HG02943 (cell line): ENCODE measurements at regions not wholly inside any gene's neighbourhood (a gene's known extent, or its start where the extent isn't known, plus 50 kb on each side); places are given as distances from the start of the nearest gene placed in this dataset.

ENCODE experiments used
- ATAC-seq: cut with Tn5 transposase; IDR thresholded peaks from one replicate; pipeline ENCODE4 v1.9.1; 2021; ENCODE audit warnings: mild to moderate bottlenecking, low read depth, moderate library complexity; ENCODE audit not compliant: unreplicated experiment

DNA sequence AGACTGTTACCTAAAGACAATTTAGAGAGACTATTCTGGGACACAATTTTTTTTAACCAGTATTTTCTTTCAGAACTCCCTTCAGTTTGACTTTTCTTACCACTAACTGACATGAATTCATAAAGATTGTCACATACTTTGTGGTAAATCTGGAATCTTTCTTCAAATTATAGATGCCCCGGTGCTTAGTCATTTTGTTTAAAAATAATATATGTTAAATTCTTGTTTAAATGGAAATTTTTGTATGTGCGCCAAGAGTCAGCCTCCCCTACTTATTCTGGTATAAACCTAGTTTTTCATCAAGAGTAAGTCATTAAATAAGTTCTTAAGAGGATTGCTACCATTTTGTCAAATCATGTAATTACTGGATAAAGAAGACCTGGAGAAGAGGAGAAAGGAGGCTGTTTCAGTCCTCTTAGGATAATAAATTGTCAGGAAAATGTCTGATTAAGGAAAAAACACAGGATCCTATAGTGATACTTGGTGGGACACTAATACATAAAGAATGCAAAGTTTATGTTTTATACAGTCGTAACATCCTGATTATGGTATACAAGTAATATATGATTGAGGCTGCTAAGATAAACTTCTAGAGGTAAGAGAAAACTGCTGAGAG, 424.4 kb downstream of the PMP22 start:
- ATAC-seq = no peak

DNA sequence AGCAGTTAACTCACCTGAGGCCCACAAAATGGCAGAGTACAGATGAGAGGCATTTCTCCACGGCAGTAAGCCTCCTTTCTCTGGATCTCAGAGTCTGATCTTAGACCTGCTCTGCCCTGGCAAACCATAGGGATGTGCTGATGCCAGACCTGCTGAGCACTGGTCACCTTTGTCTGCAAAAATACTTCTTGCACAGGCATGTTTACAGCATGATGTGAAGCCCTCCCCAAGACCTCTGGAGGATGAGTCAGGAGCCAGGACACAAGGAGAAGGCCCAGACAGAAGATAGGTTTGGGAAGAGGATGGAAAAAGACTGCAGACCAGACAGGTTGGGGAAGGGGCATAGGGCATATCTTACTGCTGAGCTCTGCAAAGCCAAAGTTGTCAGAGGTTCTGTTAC, 426.6 kb downstream of the PMP22 start:
- ATAC-seq = no peak

DNA sequence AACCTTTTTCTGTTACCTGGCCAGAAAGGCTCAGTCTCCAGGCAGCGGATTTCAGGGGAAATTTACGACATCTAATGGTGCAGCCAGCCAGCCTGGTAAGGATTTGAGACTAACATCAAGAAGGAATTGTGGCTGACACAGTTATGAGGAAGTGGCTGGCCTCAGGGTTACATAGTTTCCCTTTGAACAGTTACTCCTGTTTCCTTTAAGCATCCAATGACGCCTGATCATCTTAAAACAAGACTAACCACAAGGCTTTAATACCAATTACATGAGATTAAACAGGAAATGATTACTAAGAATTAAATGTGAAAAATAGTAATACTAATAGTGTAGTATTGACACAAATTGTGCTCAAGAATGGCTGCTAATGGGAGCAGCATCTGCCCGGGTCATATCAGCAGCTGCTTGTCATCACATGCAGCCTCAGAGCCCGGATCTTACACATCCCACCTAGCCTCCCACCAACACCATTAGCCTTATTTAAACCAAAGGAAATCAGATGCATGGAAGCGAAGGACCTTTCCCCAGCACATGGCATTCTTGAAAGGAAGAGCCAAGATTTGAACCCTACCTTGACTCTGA, 431.8 kb downstream of the PMP22 start:
- no peak for ATAC-seq

- ATAC-seq = no peak
Measured at GRCh38 chr17:14831491-14831890, 433.6 kb downstream of the PMP22 start.

GRCh38 chr17:14827396-14827919, 437.7 kb downstream of the PMP22 start:
- no peak for ATAC-seq

GRCh38 chr17:14826358-14826757, 438.8 kb downstream of the PMP22 start:
- no peak for ATAC-seq

GRCh38 chr17:14818469-14818868, 446.7 kb downstream of the PMP22 start:
- no peak for ATAC-seq

DNA sequence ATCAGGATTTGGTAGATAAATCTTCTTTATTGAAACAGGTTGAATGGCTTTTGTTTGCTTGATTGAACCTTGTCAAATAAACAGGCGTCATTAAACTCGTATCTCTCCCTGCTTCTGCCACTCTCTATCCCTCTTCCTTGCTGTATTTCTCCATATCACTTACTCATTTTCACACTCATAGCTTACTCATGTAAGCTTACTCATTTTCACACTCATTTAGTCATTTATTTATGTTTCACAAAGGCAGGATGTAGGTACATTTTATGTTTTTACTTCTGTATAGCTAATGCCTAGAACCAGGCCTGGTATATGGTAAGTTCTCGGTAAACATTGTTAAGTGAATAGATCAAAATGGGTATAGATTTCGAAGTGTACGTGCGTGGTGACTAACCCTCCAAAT, 450.0 kb downstream of the PMP22 start:
- ATAC-seq = no peak

- ATAC-seq = no peak
Measured at GRCh38 chr17:14813649-14814370, 451.3 kb downstream of the PMP22 start.

GRCh38 chr17:14808425-14808824, 456.7 kb downstream of the PMP22 start:
- no peak for ATAC-seq

DNA sequence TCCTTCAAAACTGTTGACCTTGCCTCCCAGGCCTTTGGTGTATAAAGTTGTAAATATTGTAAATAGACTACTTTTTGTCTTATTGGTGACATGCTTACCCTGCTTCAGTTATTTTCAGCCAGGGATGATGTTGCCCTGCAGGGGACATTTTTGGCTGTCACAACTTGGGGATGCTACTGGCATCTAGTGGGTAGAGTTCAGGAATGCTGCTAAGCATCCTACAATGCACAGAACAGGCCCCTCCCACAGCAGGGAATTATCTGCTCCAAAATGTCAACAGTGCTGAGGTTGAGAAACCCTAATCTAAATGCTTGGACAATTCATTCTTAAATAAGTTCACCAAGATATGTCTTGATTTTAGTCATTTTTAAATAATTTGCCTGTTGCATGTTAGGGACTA, 459.8 kb downstream of the PMP22 start:
- no peak for ATAC-seq

DNA sequence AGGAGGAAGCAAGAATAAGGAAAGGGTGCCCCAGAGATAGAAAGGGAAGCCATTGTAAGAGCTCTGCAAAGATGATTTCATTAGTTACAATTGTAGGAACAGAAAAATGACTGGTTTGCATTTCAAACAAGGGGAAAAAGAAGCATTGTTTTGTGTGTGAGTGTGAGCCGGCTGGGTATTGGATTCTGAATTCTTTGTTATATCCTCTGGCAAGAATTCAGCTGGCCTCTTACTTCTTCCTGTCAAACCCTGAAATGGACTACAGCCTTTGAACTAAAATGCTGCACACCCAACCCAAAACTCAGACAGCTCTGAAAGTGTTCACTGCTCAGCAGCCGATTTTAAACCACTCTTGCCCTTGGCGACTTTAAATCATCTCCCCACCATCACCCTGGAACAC, 461.3 kb downstream of the PMP22 start:
- no peak for ATAC-seq

DNA sequence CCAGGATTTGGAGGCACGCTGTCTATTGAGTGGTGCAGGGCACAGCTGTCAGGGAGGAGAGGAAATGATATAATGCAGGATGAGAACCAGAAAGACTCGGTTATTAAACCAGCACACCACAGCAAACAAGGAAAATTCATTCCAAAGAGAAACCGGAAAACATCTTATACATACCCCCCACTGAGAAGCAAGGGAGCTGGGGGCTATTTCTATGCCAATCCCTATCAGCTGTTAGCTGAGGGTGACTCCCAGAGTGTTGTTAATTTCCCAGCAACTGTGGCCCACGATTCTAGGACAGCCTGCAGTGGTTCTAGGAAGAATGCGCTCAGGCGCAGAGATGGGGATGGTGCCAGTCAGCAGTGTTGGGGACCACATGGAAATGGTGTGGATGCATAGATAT, 467.3 kb downstream of the PMP22 start:
- ATAC-seq = no peak

DNA sequence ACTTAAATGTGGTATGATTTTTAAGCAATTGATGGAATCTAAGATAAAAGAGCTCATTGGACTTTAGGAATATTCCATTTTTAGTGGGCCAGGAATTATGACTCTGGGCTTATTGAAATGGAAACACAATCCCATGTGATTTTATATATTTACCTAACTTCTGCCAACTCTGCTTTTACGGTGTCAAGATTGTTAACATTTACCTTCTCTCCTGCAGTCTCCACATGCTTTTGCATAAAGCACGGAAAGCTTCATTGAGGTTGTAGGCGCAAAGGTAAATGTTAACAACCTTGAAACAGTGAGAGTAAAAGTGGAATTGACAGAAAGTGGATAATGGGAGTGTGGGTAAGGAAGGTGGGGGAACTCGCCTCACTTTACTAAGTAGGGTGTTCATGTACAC, 468.1 kb downstream of the PMP22 start:
- ATAC-seq = no peak

DNA sequence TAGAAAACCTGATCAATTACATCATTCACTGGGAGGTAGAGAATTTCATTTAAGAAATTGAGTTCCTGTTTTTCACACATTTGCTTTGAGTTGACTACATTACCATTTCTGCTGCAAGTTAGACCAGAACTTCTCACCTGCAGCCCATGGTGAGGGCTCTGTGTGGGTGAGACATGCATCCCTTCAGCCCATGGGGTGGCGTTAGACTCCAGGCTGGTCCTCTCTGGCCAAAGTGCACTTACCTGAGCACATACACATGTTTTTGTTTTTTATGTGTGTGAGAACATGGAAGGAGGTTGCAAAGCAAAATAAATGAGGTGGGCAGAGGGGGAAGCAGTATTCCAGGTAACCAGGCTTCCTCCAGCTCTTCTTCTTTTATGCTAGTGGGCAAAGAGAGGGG, 470.2 kb downstream of the PMP22 start:
- no peak for ATAC-seq

DNA sequence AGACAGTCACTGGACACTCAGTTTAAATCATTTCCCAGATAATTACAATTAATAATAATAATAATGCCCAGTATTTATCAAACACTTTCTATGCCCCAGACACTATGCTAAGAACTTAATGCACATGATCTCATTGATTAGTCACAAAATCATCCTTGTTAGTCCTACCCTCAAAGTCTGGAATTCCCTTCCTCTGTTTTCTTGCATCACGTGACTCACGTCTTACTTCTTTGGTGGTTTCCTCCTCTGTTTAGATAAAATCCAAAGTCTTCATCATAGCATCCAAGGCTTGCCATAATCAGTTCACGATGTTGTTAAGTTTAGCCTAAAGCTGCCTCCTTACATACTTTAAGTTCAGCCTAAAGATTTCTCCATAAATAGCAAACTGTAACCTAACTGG, 471.9 kb downstream of the PMP22 start:
- no peak for ATAC-seq

DNA sequence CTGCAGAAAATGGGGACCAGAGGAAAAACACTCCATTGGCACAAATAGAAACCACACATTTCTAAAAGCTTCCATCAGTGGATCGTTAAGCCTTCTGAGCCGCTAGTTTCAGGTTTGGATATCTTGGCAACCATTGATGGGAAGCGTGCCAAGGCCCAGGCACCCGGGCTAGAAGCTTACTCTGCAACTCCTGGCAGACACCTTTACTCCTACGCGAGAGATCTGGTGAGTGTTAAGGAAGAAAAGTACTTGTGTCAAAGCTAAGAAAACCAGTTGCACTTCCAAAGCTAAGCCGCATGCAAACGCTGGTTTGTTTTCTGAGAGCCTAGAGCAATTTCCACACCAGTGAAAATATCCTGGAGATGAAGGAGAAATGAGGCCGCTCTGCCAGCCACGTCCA, 472.4 kb downstream of the PMP22 start:
- no peak for ATAC-seq

DNA sequence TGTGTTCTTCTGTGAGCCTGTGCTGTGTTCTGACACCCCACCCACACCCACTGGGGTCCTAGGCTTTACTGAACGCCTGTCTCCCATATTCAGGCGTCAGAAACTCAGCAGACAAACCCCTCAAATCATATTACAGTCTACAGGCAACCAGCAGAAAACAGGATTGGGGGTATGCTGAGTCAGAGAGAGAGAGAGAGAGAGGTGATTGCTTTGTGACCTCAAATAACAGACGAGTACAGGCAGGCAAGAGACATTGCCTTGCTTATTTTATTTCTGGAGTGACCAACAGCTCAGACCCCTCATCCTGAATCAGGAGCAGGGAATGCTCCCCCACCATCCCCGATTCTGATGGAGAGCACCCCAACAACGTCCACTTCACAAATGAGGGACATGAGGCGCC, 473.9 kb downstream of the PMP22 start:
- no peak for ATAC-seq

DNA sequence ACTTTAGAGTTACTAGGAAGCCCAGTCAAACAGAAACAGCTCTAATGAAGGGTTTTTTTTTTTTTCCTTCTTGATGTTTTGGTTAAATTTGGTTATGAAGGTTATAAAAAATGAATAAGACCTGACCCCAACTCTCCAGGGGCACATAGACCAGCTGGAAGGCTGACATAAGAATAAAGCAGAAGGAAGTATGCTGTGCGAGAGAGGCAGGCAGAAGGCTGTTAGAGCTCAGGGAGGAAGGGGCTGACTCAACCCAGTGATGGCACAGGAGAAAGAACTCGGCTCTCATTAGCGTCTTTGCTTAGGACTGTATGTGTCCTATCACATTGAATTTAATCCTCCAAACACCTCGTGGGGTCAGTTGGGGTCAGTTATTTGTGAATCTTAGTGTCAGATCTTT, 474.6 kb downstream of the PMP22 start:
- ATAC-seq = no peak

DNA sequence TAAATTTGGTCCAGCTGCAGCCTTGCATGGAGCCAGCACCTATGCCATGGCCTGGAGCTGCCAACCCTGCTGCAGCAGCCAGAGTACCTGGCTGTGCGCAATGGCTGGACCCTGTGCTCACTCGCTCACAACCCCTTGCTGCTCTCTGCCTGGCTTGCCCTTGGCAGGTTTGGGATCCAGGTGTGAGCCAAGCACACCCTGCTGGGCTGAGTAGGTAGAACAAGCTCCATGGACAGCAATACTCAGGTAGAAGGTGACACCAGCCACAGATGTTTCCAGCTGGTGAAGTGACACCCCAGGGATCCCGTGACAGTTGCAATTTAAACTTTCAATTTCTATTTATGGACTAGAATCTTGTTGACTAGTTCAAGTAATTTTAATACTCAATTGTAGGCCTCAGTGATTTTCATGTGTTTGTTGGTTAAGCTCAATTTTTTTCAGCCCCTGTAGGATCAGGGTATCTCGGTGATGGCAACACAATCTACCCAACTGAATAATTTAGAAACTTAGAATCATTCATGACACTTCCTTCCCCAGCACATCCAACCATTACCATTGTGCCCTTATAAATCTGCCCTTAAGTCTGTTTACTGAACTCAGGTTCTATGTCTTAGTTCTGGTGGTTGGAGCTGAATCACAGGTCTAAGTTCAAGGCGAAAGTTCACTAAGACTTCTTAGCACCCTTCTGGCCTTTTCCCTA, 480.0 kb downstream of the PMP22 start:
- no peak for ATAC-seq

- no peak for ATAC-seq
Measured at GRCh38 chr17:14781123-14781522, 480.2 kb downstream of the HS3ST3B1 start.
